H9 (cell line): ENCODE measurements at regions not wholly inside any gene's neighbourhood (a gene's known extent, or its start where the extent isn't known, plus 50 kb on each side); places are given as distances from the start of the nearest gene placed in this dataset.

Experiments
- DNase-seq: peaks from one replicate; pipeline ENCODE4 v3.0.0-alpha.2; 2017
- H2AFZ ChIP-seq: one replicate; pipeline ENCODE4 v1.6.1; 2013; ENCODE audit warnings: mild to moderate bottlenecking, low read length, control low read depth, moderate library complexity
- H2AK5ac ChIP-seq: 2 replicates; pipeline ENCODE4 v1.6.1; 2013; ENCODE audit warnings: low read length, control low read depth, mixed read lengths; ENCODE audit not compliant: insufficient read length
- H2BK120ac ChIP-seq: one replicate; pipeline ENCODE4 v1.6.1; 2013; ENCODE audit warnings: low read depth, mild to moderate bottlenecking, low read length, control low read depth, inconsistent platforms; ENCODE audit not compliant: poor library complexity, severe bottlenecking
- H2BK12ac ChIP-seq: 2 replicates; pipeline ENCODE4 v1.6.1; 2013; ENCODE audit warnings: low read length, control low read depth, mixed read lengths, low read depth; ENCODE audit not compliant: insufficient read length
- H2BK15ac ChIP-seq: 2 replicates; pipeline ENCODE4 v1.6.1; 2013; ENCODE audit warnings: low read depth, low read length, control low read depth
- H2BK20ac ChIP-seq: one replicate; pipeline ENCODE4 v1.6.1; 2013; ENCODE audit warnings: low read depth, mild to moderate bottlenecking, low read length, control low read depth, inconsistent platforms; ENCODE audit not compliant: poor library complexity, severe bottlenecking
- H2BK5ac ChIP-seq: 2 replicates; pipeline ENCODE4 v1.6.1; 2013; ENCODE audit warnings: low read length, control low read depth, mixed read lengths; ENCODE audit not compliant: insufficient read length
- H3K14ac ChIP-seq: 2 replicates; pipeline ENCODE4 v1.6.1; 2013; ENCODE audit warnings: low read length, control low read depth; ENCODE audit not compliant: insufficient read depth
- H3K18ac ChIP-seq: 2 replicates; pipeline ENCODE4 v1.6.1; 2013; ENCODE audit warnings: low read depth, mild to moderate bottlenecking, mixed read lengths, low read length, control low read depth; ENCODE audit not compliant: insufficient read length
- H3K23ac ChIP-seq: 2 replicates; pipeline ENCODE4 v1.6.1; 2013; ENCODE audit warnings: low read length, control low read depth, mixed read lengths, low read depth; ENCODE audit not compliant: insufficient read length
- H3K23me2 ChIP-seq: 2 replicates; pipeline ENCODE4 v1.6.1; 2013; ENCODE audit warnings: low read depth, mild to moderate bottlenecking, mixed read lengths, low read length, control low read depth; ENCODE audit not compliant: insufficient read length, poor library complexity, severe bottlenecking
- H3K27ac ChIP-seq: 2 replicates; pipeline ENCODE4 v1.5.1; 2013; ENCODE audit warnings: low read length, control low read depth, mixed read lengths, low read depth; ENCODE audit not compliant: insufficient read length
- H3K27me3 ChIP-seq: 2 replicates; pipeline ENCODE4 v1.6.1; 2013; ENCODE audit warnings: low read length, control low read depth, inconsistent platforms; ENCODE audit not compliant: insufficient read depth
- H3K4ac ChIP-seq: 2 replicates; pipeline ENCODE4 v1.6.1; 2013; ENCODE audit warnings: low read depth, mild to moderate bottlenecking, control low read depth, inconsistent platforms, low read length, moderate library complexity
- H3K4me1 ChIP-seq: 2 replicates; pipeline ENCODE4 v1.6.1; 2013; ENCODE audit warnings: low read length, control low read depth, inconsistent platforms; ENCODE audit not compliant: insufficient read depth
- H3K4me2 ChIP-seq: 2 replicates; pipeline ENCODE4 v1.6.1; 2013; ENCODE audit warnings: low read length, control low read depth, mixed read lengths; ENCODE audit not compliant: insufficient read length, insufficient read depth
- H3K56ac ChIP-seq: 2 replicates; pipeline ENCODE4 v1.6.1; 2013; ENCODE audit warnings: low read depth, mild to moderate bottlenecking, mixed read lengths, low read length, control low read depth; ENCODE audit not compliant: insufficient read length
- H3K79me1 ChIP-seq: 2 replicates; pipeline ENCODE4 v1.6.1; 2013; ENCODE audit warnings: low read depth, mild to moderate bottlenecking, moderate library complexity, low read length, control low read depth, inconsistent platforms; ENCODE audit not compliant: insufficient read depth, poor library complexity, severe bottlenecking
- H3K79me2 ChIP-seq: 2 replicates; pipeline ENCODE4 v1.6.1; 2013; ENCODE audit warnings: low read length, control low read depth, inconsistent platforms; ENCODE audit not compliant: insufficient read depth
- H3K9ac ChIP-seq: 2 replicates; pipeline ENCODE4 v1.6.1; 2013; ENCODE audit warnings: low read length, control low read depth, mixed read lengths; ENCODE audit not compliant: insufficient read length; ENCODE audit errors: extremely low read depth
- H3K9me3 ChIP-seq: one replicate; pipeline ENCODE4 v1.6.1; 2013; ENCODE audit warnings: low read depth, low read length, inconsistent platforms; ENCODE audit not compliant: control insufficient read depth
- H3T11ph ChIP-seq: one replicate; pipeline ENCODE4 v1.6.1; 2013; ENCODE audit warnings: mild to moderate bottlenecking, low read length, control low read depth, inconsistent platforms
- H4K20me1 ChIP-seq: one replicate; pipeline ENCODE4 v1.6.1; 2013; ENCODE audit not compliant: control insufficient read depth, insufficient read length, insufficient read depth
- H4K5ac ChIP-seq: 2 replicates; pipeline ENCODE4 v1.6.1; 2013; ENCODE audit warnings: low read depth, mild to moderate bottlenecking, mixed read lengths, low read length, control low read depth; ENCODE audit not compliant: insufficient read length
- H4K8ac ChIP-seq: replicated peaks from 2 replicates; pipeline ENCODE4 v1.6.1; 2013; ENCODE audit warnings: low read length, control low read depth, mixed read lengths, low read depth; ENCODE audit not compliant: insufficient read length
- H4K91ac ChIP-seq: 2 replicates; pipeline ENCODE4 v1.6.1; 2013; ENCODE audit warnings: low read depth, mild to moderate bottlenecking, moderate library complexity, mixed read lengths, low read length, control low read depth; ENCODE audit not compliant: insufficient read length
- H3K27ac Mint-ChIP-seq, 3 experiments: 2 replicates in 2 of 3; 3 replicates in 1 of 3; pipeline ENCODE4 v1.8.0; 2020 to 2021; ENCODE audit warnings: mixed read lengths in 3 of 3, mild to moderate bottlenecking in 1 of 3, moderate library complexity in 1 of 3
- H3K27me3 Mint-ChIP-seq: 2 replicates; pipeline ENCODE4 v1.8.0; 2021; ENCODE audit warnings: low read depth, mild to moderate bottlenecking, moderate library complexity, mixed read lengths
- H3K36me3 Mint-ChIP-seq, 3 experiments: 2 replicates in 2 of 3; 3 replicates in 1 of 3; pipeline ENCODE4 v1.8.0; 2020 to 2021; ENCODE audit warnings: low read depth in 3 of 3, mixed read lengths in 3 of 3; ENCODE audit not compliant: insufficient read depth in 1 of 3
- H3K4me1 Mint-ChIP-seq, 2 experiments: 2 replicates each; pipeline ENCODE4 v1.8.0; 2020; ENCODE audit warnings: mixed read lengths in 2 of 2
- H3K4me3 Mint-ChIP-seq, 2 experiments: 2 replicates in 1 of 2; 3 replicates in 1 of 2; pipeline ENCODE4 v1.8.0; 2020 to 2021; ENCODE audit warnings: mild to moderate bottlenecking in 2 of 2, mixed read lengths in 2 of 2, moderate library complexity in 1 of 2
- H3K9me3 Mint-ChIP-seq, 2 experiments: 2 replicates in 1 of 2; 3 replicates in 1 of 2; pipeline ENCODE4 v1.8.0; 2020; ENCODE audit warnings: mild to moderate bottlenecking in 2 of 2, mixed read lengths in 2 of 2, moderate library complexity in 1 of 2
- CTCF ChIP-seq: fragments of 200-600 bp; sonication (generic); conservative IDR thresholded peaks from 3 replicates; pipeline ENCODE4 v1.8.0; 2021; ENCODE audit warnings: antibody characterized with exemption, mild to moderate bottlenecking
- WGBS: extraction: QIAGEN DNeasy Blood & Tissue Kit; methylation state at CpG from one replicate; pipeline ENCODE4 v1.1.7; 2013; ENCODE audit warnings: missing lambda C conversion rate, low lambda C conversion rate, mixed read lengths; ENCODE audit not compliant: insufficient read length; ENCODE audit errors: extremely low coverage; 5-methylcytosine and 5-hydroxymethylcytosine counted together

DNA sequence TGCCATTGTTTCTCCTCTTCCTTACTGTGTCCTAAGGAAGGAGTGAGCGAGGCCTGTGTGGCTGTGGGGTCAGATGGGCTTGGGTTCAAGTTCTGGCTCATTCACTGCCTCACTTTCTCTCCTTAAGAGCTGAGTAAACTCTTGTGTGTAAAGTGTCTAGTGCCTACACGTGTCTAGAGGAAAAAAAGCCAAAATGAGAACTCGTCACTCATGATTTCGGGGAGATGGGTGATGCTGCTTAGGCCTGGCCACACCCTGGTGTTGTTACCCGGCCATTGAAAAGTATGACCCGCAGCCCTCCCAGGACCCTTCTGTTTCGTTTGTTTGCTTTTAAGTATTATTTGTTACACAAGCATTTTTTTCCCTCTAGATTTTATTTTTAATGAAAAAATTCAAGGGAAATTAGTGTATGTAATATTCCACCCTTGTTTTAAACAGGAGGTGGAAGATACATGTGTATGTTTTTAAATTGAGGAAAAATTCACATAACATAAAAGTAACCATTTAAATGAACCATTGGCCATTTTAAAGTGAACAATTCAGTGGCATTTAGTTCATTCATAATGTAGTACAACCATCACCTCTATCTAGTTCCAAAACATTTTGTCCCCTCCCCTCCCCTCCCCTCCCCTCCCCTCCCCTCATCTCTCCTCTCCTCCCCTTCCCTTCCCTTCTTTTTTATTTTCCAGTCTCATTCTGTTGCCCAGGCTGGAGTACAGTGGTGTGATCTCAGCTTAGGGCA, 71.0 kb downstream of the CEBPB start:
- H3K18ac ChIP-seq, result no peak overlapping the region
- no CpG with 5 or more reads among the region's 7 CpGs for WGBS
- H3K4me3 Mint-ChIP-seq, result no peak overlapping the region

More for the DNA sequence above, 71.0 kb downstream of the CEBPB start:
- H3K36me3 Mint-ChIP-seq, result no peaks in the 10 kb centered on the region
- Histone ChIP-seq H3K4me1 (no peaks in the 10 kb centered on the region), H3K56ac (no peak overlapping the region), H3K14ac (no peak overlapping the region), H2AFZ (no peak overlapping the region), H3K23me2 (no peaks in the 10 kb centered on the region), H3T11ph (no peak overlapping the region), H2BK20ac (no peak overlapping the region), H2BK120ac (no peak overlapping the region), H2BK12ac (no peak overlapping the region), H2BK5ac (no peak overlapping the region), H3K27ac (no peak overlapping the region), H2BK15ac (no peak overlapping the region), H3K4me2 (no peak overlapping the region), H3K79me1 (no peaks in the 10 kb centered on the region), H3K27me3 (no peaks in the 10 kb centered on the region), H2AK5ac (no peak overlapping the region), H4K8ac (no peak overlapping the region), H3K4ac (no peak overlapping the region), H4K20me1 (no peaks in the 10 kb centered on the region), H3K79me2 (no peaks in the 10 kb centered on the region), H4K91ac (no peak overlapping the region), H3K23ac (no peak overlapping the region), H4K5ac (no peak overlapping the region), H3K9ac (no peak overlapping the region), H3K9me3 (no peaks in the 10 kb centered on the region)
- TF ChIP-seq CTCF, result no peak
- no peaks in the 10 kb centered on the region for H3K9me3 Mint-ChIP-seq
- peaks cover 9 to 14% of the 10 kb centered on the region in 2 experiments for H3K4me1 Mint-ChIP-seq
- DNase-seq, result no peak
- H3K27me3 Mint-ChIP-seq, result no peaks in the 10 kb centered on the region
- H3K27ac Mint-ChIP-seq, result 0 out of 7 replicates have a peak overlapping the region, but pooled peaks of 1 of the 3 experiments have one; percentile 4
